Activated CD8-positive, alpha-beta T cell treated with anti-CD3 and anti-CD28 coated beads for 36 hours (primary cell): ENCODE measurements at regions not wholly inside any gene's neighbourhood (a gene's known extent, or its start where the extent isn't known, plus 50 kb on each side); places are given as distances from the start of the nearest gene placed in this dataset.

Experiments
- ATAC-seq: fragments of 200-7000 bp; cut with Tn5 transposase; one replicate; pipeline ENCODE4 v1.10.0; 2021; ENCODE audit warnings: mild to moderate bottlenecking, moderate library complexity
- CTCF ChIA-PET: fragments of 350-600 bp; sonication (Branson Sonifier 250); formaldehyde crosslinking; loops from one replicate; lab custom pipeline; 2021; ENCODE audit warnings: antibody characterized with exemption; lab: Charles Lee
- POLR2A ChIA-PET: fragments of 350-600 bp; sonication (Branson Sonifier 250); formaldehyde crosslinking; loops from one replicate; lab custom pipeline; 2021; ENCODE audit warnings: antibody characterized with exemption; lab: Charles Lee
- DNase-seq: peaks from one replicate; pipeline ENCODE4 v3.0.0-alpha.2; 2020
- H3K27ac Mint-ChIP-seq: one replicate; pipeline ENCODE4 v1.8.0; 2021; ENCODE audit warnings: mild to moderate bottlenecking, mixed read lengths
- H3K27me3 Mint-ChIP-seq: one replicate; pipeline ENCODE4 v1.8.0; 2021; ENCODE audit warnings: mixed read lengths
- H3K36me3 Mint-ChIP-seq: one replicate; pipeline ENCODE4 v1.8.0; 2021; ENCODE audit warnings: low read depth, mixed read lengths
- H3K4me1 Mint-ChIP-seq: one replicate; pipeline ENCODE4 v1.8.0; 2021; ENCODE audit warnings: low read depth, mixed read lengths
- H3K4me3 Mint-ChIP-seq: one replicate; pipeline ENCODE4 v1.8.0; 2021; ENCODE audit warnings: mild to moderate bottlenecking, moderate library complexity, mixed read lengths
- H3K9me3 Mint-ChIP-seq: one replicate; pipeline ENCODE4 v1.8.0; 2021; ENCODE audit warnings: mixed read lengths
- intact Hi-C: fragments of 100-400 bp; cut with micrococcal nuclease; formaldehyde crosslinking; loops from one replicate; pipeline ENCODE4 v1.10.0; 2022
- TF ChIP-seq, protein P1 (sequence below): fragments of 200-600 bp; IDR thresholded peaks from one replicate; pipeline ENCODE4 v1.8.0; 2022; ENCODE audit warnings: antibody characterized with exemption, mild to moderate bottlenecking

DNA sequence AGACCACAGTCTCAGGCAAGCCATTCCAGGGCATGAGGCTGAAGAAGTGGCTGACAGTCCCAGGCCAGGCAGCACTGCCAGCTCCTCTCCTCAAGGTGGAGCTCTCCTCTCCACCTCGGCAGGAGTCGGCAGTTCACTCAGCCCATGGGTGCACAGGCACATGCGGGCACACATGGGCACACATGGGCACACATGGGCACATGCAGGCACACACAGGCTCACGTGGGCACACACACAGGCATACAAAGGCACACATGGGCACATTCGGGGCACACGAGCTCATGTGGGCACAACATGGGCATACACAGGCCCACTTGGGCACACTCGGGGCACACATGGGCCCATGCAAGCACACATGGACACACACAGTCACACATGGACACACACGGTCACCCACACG is 65.3 kb upstream of the TAF1B start:
- CTCF ChIA-PET, result interaction anchor here (1.0 to 2.0 kb wide), 5 partner anchors 9 to 207 kb away, joined by 3 to 10 read pairs (median 4); no protein-coding TSS in a partner anchor
- no peaks in the 10 kb centered on the region for H3K9me3 Mint-ChIP-seq
- H3K4me1 Mint-ChIP-seq, result peaks cover 34% of the 10 kb centered on the region
- H3K27ac Mint-ChIP-seq, result no peak overlapping the region
- DNase-seq (no peak), ATAC-seq (no peak)
- no peaks in the 10 kb centered on the region for H3K27me3 Mint-ChIP-seq
- no peaks in the 10 kb centered on the region for H3K36me3 Mint-ChIP-seq
- TF ChIP-seq, protein P1, sequence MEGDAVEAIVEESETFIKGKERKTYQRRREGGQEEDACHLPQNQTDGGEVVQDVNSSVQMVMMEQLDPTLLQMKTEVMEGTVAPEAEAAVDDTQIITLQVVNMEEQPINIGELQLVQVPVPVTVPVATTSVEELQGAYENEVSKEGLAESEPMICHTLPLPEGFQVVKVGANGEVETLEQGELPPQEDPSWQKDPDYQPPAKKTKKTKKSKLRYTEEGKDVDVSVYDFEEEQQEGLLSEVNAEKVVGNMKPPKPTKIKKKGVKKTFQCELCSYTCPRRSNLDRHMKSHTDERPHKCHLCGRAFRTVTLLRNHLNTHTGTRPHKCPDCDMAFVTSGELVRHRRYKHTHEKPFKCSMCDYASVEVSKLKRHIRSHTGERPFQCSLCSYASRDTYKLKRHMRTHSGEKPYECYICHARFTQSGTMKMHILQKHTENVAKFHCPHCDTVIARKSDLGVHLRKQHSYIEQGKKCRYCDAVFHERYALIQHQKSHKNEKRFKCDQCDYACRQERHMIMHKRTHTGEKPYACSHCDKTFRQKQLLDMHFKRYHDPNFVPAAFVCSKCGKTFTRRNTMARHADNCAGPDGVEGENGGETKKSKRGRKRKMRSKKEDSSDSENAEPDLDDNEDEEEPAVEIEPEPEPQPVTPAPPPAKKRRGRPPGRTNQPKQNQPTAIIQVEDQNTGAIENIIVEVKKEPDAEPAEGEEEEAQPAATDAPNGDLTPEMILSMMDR, result no peak
- intact Hi-C loops, result no loop called here
- POLR2A ChIA-PET, result no interaction called here
- no peak overlapping the region for H3K4me3 Mint-ChIP-seq

DNA sequence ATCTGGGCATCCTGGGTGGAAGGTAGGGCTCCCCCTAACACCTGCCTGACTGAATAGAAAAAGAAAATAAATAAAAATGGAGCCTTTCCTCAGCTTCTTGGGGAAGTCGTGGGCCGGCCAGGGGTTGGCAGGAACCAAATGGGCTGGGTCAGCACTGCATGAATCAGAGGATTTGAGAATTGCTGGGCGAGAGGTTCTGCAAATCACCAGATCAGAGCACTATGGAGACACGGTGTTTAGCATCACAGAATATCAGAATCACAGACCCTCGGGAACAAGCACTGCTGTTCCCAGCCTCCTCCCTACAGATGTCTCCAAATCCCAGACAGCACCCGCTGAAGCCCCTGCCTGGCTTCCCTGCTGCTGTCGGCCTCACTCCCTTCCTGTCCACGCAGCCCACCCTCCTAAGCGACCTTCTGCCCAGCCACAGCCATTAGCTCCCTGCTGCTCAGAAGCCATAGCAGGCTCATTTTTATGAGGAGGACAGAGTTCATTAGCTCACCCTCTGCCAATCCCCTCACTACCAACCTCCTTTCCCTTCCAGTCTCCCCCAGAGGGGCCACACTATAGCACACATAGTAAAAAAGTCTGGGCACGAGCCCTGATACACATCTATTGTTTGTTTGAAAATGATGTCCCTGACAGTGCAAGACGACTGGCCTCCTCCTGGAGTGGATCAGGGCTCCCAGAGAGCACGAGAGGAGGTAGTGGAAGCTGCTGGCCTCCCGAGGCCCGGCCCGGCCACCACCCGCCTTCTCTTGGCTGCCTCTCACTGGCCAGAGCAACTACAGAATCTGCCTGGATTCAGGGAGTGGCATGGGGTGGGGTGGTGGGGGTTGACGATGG is 64.6 kb upstream of the TAF1B start:
- H3K9me3 Mint-ChIP-seq, result no peaks in the 10 kb centered on the region
- H3K27ac Mint-ChIP-seq, result peak overlapping the region; percentile 30
- no peaks in the 10 kb centered on the region for H3K36me3 Mint-ChIP-seq
- CTCF ChIA-PET, result interaction anchor here (0.9 to 2.0 kb wide), 5 partner anchors 10 to 206 kb away, joined by 3 to 10 read pairs (median 4); no protein-coding TSS in a partner anchor
- no peak overlapping the region for H3K4me3 Mint-ChIP-seq
- DNase-seq (no peak), ATAC-seq (no peak)
- H3K4me1 Mint-ChIP-seq, result peaks cover 36% of the 10 kb centered on the region
- intact Hi-C loops, result no loop called here
- POLR2A ChIA-PET, result interaction anchor here (1.1 kb wide), 1 partner anchor 79 kb away, joined by 3 read pairs; no protein-coding TSS in a partner anchor
- TF ChIP-seq, protein P1, result no peak
- no peaks in the 10 kb centered on the region for H3K27me3 Mint-ChIP-seq

DNA sequence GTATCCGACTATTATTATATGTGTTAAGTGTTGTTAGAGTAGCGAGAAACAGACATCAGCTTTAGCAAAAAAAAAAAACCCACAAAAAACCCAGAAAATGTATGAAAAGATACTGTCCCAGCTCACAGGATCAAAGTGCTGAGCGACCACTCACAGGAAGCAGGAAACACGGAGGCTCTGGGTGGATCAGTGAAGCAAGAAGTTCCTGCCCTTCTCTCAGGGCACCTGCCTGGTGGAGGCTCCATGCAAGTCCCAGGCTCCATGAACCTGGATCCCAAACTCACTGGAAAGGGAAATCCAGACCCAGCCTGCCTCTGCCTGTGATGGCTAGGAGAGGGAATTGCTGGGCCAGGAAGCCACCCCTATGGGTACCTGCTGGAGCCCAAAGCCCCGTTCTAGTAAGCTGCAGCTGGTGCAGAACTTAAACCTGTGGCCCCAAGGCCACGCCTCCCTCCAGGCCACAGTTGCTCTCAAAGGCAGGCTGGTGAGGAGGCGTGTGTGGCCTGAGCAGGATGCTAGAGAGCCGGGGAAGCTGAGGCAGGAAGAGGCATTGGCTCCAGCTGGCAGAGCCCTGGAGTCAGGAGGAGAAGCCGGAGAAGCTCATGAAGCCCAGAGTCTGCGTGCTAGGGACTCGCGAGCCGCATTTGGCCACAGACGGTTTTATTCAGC is 63.5 kb upstream of the TAF1B start:
- POLR2A ChIA-PET, result interaction anchor here (1.1 to 1.2 kb wide), 2 partner anchors 80 to 149 kb away, joined by 3 read pairs; partner anchors contain the start of gene YWHAQ
- intact Hi-C loops, result loop anchor here (5.0 kb wide), 1 partner anchor 122 kb away; no protein-coding TSS in a partner anchor

DNA sequence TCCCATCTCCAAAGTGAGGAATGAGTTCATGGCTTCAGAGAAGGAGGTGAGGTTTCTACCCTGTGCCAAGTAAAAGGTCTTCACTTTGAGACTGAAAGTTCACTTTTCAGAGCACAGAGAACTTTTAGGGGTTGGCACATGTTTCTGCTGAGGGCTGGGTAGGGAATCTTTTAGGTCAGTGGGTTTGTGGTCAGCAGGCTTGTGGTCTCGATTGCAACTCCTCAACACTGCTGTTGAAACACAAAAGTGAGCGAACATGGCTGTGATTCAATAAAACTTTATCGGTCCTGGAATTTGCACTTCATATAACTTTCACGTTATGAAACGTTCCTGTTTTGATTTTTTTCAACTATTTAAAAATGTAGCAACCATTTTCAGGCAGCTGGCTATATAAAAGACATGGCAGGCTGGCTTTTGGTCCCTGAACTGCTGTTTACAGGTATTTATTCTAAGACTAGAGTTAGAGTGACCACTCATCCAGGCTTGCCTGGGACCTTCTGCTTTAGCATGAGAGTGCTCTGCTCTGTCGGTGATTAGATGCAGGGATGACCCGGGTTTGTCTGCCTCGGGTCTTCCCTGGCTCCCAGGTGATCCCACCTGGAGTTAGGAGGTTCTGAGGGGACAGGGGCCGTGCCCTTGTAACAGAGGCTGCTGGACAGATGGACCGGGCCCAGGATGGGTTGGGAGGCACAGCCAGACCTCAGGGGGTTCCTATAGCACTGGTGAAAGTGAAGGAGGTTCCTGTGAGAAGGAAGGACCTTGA is 62.7 kb upstream of the TAF1B start:
- peak overlapping the region; percentile 58 for H3K27ac Mint-ChIP-seq
- TF ChIP-seq, protein P1, result no peak
- ChIA-PET POLR2A (interaction anchor here (1.2 kb wide), 1 partner anchor 150 kb away, joined by 3 read pairs; the partner anchor contains the start of gene YWHAQ), CTCF (interaction anchor here (3.7 to 4.8 kb wide), 2 partner anchors 10 to 19 kb away, joined by 21 to 32 read pairs; no protein-coding TSS in a partner anchor)
- H3K27me3 Mint-ChIP-seq, result no peaks in the 10 kb centered on the region
- H3K4me3 Mint-ChIP-seq, result peak overlapping the region; percentile 20
- no peaks in the 10 kb centered on the region for H3K9me3 Mint-ChIP-seq
- no peaks in the 10 kb centered on the region for H3K36me3 Mint-ChIP-seq
- H3K4me1 Mint-ChIP-seq, result peaks cover 36% of the 10 kb centered on the region
- ATAC-seq (peak; percentile 19), DNase-seq (peak; percentile 72)
- intact Hi-C loops, result loop anchor here (5.0 kb wide), 1 partner anchor 123 kb away; no protein-coding TSS in a partner anchor

More for the DNA sequence above, 63.5 kb upstream of the TAF1B start:
- Mint-ChIP-seq H3K36me3 (no peaks in the 10 kb centered on the region), H3K9me3 (no peaks in the 10 kb centered on the region), H3K27me3 (no peaks in the 10 kb centered on the region), H3K27ac (peak overlapping the region; percentile 58), H3K4me1 (peaks cover 36% of the 10 kb centered on the region), H3K4me3 (peak overlapping the region; percentile 20)
- TF ChIP-seq, protein P1, result no peak
- CTCF ChIA-PET, result interaction anchor here (0.9 to 4.8 kb wide), 2 partner anchors 9 to 20 kb away, joined by 3 to 32 read pairs; no protein-coding TSS in a partner anchor
- DNase-seq (peak; percentile 74), ATAC-seq (peak; percentile 67)
